T follicular helper cell (primary cell): ENCODE measurements at regions not wholly inside any gene's neighbourhood (a gene's known extent, or its start where the extent isn't known, plus 50 kb on each side); places are given as distances from the start of the nearest gene placed in this dataset.

Experiments used
- DNase-seq: peaks from one replicate; pipeline ENCODE4 v3.0.0-alpha.2; 2020; ENCODE audit warnings: low read depth

GRCh38 chr20:59403261-59403961 is 103.0 kb downstream of the EDN3 start:
- peak; percentile 43 for DNase-seq

DNA sequence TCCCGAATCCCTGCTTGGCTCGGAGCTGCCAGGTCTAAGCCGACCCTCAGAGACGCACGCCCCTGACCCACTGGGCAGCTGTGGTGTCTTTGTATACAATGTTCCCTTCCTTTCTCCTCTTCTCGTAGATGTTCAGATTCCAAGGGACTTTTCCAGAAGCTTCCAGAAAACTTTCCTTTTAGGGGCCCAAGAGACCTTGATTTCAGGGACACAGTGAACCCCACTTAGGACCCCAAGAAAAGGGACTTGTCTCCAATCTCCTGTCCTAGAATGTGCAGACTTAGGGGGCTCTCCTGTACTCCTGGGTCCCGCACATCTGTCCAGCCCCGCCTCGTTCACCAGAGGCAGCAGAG is 103.5 kb downstream of the EDN3 start:
- DNase-seq, result no peak

GRCh38 chr20:59404749-59405148 is 104.3 kb downstream of the EDN3 start:
- no peak for DNase-seq

DNA sequence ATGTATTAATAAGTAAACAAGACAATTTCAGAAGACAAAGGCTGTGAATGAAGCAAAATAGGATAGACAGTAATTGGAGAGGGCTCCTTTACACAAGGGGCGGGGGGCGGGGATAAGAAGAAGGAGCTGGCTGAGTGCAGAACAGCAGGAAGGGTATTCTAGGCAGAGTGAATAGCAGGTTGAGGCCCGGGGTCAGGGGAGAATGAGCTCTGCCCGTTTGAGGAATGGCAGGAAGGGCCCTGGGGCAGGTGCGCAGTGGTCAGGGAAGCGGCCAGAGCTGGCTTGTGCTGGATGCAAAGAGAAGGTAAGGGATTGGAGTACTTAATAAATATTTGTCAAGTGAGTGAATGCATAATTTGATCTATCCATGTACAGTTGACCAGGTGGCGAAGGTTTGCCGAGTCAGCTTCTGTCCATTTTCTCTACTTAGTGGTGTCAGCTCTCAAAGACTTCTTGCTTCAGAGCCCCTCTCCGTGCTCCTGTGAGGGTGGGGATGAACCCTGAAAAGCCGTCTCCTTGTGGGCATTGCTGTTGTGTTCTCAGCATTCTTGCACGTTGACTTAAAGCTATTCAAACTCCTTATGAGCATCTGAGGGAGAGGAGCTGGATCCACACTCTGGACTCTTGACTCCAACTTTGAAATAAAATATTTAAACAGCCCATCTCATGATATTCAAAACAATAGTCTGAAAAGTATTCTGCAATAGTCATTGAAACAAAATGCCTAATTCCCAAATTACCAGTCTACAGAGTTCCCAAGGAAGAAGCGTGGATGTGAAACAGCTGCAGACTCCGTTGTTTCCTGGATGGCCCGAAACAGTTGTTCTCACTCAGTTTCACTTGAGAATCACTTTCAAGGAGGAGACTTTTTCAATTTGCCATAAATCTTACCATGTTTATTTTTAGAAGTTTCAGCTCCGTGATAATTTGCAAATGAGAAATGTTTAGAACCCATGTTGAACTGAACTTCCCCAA is 105.1 kb downstream of the EDN3 start:
- DNase-seq, result no peak

DNA sequence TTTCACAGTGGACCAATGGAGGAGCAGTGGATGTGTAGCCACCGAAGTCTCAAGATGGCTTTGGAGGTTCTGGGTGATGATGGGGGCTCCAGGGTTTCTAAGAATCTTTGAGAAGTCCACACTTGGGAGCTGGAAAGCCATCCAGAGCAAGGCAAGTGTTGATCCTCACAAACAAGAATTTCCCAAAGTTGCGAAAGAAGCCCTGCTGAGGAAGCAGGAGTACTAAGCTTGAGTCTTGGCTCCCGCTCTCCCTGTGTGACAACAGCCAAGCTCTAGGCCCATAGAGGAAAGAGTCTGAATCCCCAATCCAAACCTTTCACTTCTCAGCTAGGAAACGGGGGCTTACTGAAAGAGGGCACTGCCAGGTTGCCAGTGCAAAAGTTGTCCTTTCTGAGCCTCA is 106.0 kb downstream of the EDN3 start:
- DNase-seq, result no peak

DNA sequence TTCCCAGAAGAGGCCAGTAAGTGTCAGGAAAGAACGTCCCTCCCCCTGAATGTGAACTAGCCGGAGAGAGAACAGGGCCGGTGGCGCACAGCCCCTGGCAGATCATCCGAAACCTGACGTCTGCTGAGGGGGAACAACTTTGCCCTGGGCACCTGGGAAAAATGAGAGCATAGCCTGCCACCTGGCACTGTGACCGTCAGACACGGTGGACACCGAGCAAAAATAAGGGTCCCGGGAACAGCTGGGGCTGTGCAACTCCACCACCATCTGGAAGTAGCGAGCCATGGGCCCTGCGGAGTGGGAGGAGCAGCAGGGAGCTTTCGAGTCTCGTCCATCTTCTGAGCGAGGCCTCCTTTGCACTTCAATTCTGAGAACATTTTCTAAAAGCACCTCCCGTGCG is 110.8 kb downstream of the EDN3 start:
- DNase-seq, result no peak

- DNase-seq, result no peak
Observed at GRCh38 chr20:59411589-59411988, 111.2 kb downstream of the EDN3 start.

DNA sequence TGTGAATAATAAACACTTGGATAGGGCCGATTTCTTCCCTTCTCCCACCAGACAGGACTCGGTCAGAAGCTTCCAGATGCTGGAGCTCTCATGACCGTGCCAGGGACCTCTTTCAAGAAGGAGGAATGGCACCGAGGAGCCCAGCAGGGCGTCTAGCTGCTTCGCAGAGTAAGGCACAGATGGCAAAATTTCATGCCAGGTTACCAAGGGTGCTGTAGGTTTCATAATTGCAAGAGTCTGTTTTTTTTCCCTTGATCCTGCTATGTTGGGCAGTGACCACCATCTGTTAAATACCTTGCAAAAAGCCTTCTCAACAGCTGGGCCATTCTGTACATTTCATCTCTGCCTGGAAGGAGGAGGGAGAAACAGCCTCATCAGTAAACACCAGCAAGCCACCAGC is 111.8 kb downstream of the EDN3 start:
- DNase-seq, result no peak

GRCh38 chr20:59412875-59413284 is 112.5 kb downstream of the EDN3 start:
- no peak for DNase-seq

- no peak for DNase-seq
Observed at GRCh38 chr20:59413326-59413865, 113.0 kb downstream of the EDN3 start.

DNA sequence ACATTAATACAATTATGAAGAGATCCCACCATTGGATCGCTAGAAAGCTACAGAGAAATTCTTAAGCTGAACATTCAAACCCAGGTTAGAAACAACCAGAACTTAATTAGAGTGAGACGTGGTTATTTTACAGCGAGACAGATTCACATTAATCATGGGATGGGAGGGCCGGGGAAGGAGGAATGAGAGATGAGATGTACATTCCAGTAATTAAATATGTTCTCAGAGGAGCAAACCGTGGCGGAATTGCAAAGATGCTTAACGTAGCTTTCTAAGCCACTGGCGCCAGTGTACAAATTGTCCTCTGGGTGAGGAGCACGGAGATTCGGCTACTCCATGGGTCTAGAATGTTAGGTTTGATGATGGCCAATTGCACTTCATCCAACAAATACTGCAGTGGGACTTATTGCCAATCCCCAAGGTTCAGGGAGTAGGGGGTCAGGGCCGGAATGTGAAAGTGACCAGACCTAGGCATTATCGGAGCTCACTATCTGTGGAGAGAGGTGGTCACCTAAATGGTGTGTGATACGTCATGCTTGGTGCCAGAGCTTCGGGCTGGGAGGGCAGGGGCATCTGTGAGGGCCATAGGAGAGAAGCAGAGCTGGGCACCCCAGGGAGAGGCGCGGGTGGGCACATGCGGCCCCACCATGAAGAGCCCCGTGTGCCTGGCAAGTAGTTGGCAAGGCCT is 114.7 kb downstream of the EDN3 start:
- DNase-seq, result no peak

DNA sequence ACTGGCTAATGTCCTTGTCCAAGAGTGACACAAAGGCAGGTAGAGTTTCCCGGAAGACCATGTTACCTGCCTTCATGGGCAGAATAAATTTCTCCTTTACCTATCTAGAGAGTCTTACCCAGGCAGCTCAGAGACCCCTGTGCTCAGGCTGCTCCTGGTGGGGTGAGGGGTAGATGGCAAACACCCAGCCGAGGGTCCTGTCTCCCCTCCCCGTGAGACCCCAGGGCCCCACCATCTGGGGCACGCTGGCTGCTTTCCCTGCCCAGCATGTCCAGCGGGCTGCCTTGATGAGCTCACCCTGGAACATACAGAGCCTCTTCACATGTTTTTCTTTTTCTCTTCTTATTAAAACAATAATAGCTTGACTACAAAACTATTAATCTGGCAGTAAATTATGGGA is 116.5 kb downstream of the EDN3 start:
- no peak for DNase-seq

DNA sequence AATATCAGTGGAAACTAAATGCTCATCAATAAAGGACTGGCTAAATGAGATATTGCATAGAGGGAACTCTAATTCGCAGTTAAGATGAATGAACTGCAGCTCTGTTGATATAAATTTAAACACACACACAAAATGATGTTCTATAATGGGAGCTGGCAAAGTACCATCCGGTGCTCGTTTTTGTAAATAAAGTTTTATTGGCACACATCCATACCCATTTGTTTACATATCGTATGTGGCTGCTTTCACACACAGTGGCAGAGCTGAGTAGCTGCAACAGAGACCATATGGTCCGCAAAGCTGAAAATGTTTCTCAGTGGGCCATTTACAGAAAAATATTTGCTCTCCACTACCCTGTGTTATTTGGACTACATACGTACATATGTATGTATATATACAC is 120.7 kb downstream of the EDN3 start:
- DNase-seq, result no peak

GRCh38 chr20:59421920-59422637 is 121.7 kb downstream of the EDN3 start:
- no peak for DNase-seq

- DNase-seq, result no peak
Observed at GRCh38 chr20:59422872-59423544, 122.6 kb downstream of the EDN3 start.

GRCh38 chr20:59424976-59425375 is 124.6 kb downstream of the EDN3 start:
- DNase-seq, result no peak

GRCh38 chr20:59425572-59425971 is 125.2 kb downstream of the EDN3 start:
- DNase-seq, result no peak

DNA sequence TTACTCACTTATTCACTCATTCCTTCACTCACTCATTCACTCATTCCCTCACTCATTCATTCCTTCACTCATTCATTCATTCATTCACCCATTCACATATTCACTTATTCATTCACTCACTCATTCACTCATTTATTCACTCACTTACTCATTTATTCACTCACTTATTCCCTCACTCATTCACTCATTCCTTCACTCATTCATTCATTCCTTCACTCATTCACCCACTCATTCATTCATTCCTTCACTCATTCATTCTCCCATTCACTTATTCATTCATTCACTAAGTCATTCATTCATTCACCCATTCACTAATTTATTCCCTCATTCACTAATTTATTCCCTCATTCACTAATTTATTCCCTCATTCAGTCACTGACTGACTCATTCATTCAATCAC is 127.6 kb downstream of the EDN3 start:
- no peak for DNase-seq

- DNase-seq, result no peak
Observed at GRCh38 chr20:59428441-59429205, 128.2 kb downstream of the EDN3 start.

GRCh38 chr20:59429396-59429795 is 129.0 kb downstream of the EDN3 start:
- DNase-seq, result no peak
